ENCODE measurements at regions not wholly inside any gene's neighbourhood (a gene's known extent, or its start where the extent isn't known, plus 50 kb on each side); places are given as distances from the start of the nearest gene placed in this dataset.

- H3K79me2 ChIP-seq (ENCODE audit: control insufficient read depth, insufficient read depth, low read length), result no peaks in the 10 kb centered on the region
- ChIA-PET CTCF (interaction anchor here (1.0 kb wide), 1 partner anchor 9 kb away, joined by 3 read pairs; no protein-coding TSS in a partner anchor), POLR2A (no interaction called here)
- peaks cover 3% of the 10 kb centered on the region for H3K4me1 Mint-ChIP-seq
- no peak overlapping the region for H2AFZ ChIP-seq (ENCODE audit: insufficient read depth, low read depth, low read length, poor library complexity, severe bottlenecking)
- no peak for DNase-seq
- intact Hi-C loops (cut with micrococcal nuclease), result no loop called here
- H3K4me3 ChIP-seq (ENCODE audit: control extremely low read depth in 1 of 5, extremely low read depth in 1 of 5, insufficient read depth in 1 of 5, low read depth in 2 of 5, low read length in 4 of 5), result no peak overlapping the region
- no peak overlapping the region for H3K4me3 Mint-ChIP-seq
- ATAC-seq (ENCODE audit: low read depth), result no peak
- no peaks in the 10 kb centered on the region for H4K20me1 ChIP-seq (ENCODE audit: control insufficient read depth, insufficient read depth, low read length, poor library complexity, severe bottlenecking)
- TF ChIP-seq CTCF (IDR thresholded peaks at IDR 0.05) (no peak), EZH2 (IDR thresholded peaks at IDR 0.05; ENCODE audit: borderline replicate concordance, insufficient read depth, low read depth, low read length, poor library complexity, severe bottlenecking) (no peak)
- no peaks in the 10 kb centered on the region for H3K27me3 Mint-ChIP-seq
- no peak overlapping the region for H3K9ac ChIP-seq (ENCODE audit: low read length)
- WGBS (ENCODE audit: insufficient coverage), result no CpG with 5 or more reads among the region's 1 CpG
- H3K27ac ChIP-seq (ENCODE audit: low read length in 2 of 2), result no peak overlapping the region
- no peaks in the 10 kb centered on the region for H3K36me3 ChIP-seq (replicated peaks in 1 of 2; ENCODE audit: control extremely low read depth in 1 of 2, control insufficient read depth in 1 of 2, extremely low read depth in 1 of 2, insufficient read depth in 2 of 2, low read length in 1 of 2)
- no peaks in the 10 kb centered on the region for H3K4me1 ChIP-seq (ENCODE audit: control insufficient read depth in 2 of 2, insufficient read depth in 2 of 2, low read length in 2 of 2)
- H3K4me2 ChIP-seq (replicated peaks; ENCODE audit: low read depth, low read length, poor library complexity, severe bottlenecking), result no peak overlapping the region
- H3K9me3 ChIP-seq (ENCODE audit: control extremely low read depth in 1 of 3, control insufficient read depth in 2 of 3, insufficient read depth in 1 of 3, low read length in 2 of 3), result no peaks in the 10 kb centered on the region
- H3K27ac Mint-ChIP-seq, result no peak overlapping the region
- H3K27me3 ChIP-seq (replicated peaks in 1 of 4; ENCODE audit: control extremely low read depth in 1 of 4, control insufficient read depth in 3 of 4, insufficient read depth in 4 of 4, low read length in 3 of 4), result no peaks in the 10 kb centered on the region
- H3K9me3 Mint-ChIP-seq (ENCODE audit: insufficient read depth), result no peaks in the 10 kb centered on the region
These were observed 348.9 kb upstream of the SLC39A10 start for GRCh38 chr2:195308163-195308562.

- H3K79me2 ChIP-seq (ENCODE audit: control insufficient read depth, insufficient read depth, low read length), result no peaks in the 10 kb centered on the region
- no peaks in the 10 kb centered on the region for H3K27me3 Mint-ChIP-seq
- ChIA-PET POLR2A (no interaction called here), CTCF (interaction anchor here (1.0 kb wide), 1 partner anchor 10 kb away, joined by 3 read pairs; no protein-coding TSS in a partner anchor)
- H3K9me3 Mint-ChIP-seq (ENCODE audit: insufficient read depth), result no peaks in the 10 kb centered on the region
- H3K27ac Mint-ChIP-seq, result no peak overlapping the region
- H3K9ac ChIP-seq (ENCODE audit: low read length), result no peak overlapping the region
- no CpG with 5 or more reads among the region's 7 CpGs for WGBS (ENCODE audit: insufficient coverage)
- no peaks in the 10 kb centered on the region for H3K36me3 ChIP-seq (replicated peaks in 1 of 2; ENCODE audit: control extremely low read depth in 1 of 2, control insufficient read depth in 1 of 2, extremely low read depth in 1 of 2, insufficient read depth in 2 of 2, low read length in 1 of 2)
- no peak overlapping the region for H3K4me2 ChIP-seq (replicated peaks; ENCODE audit: low read depth, low read length, poor library complexity, severe bottlenecking)
- peaks cover 3% of the 10 kb centered on the region for H3K4me1 Mint-ChIP-seq
- no peaks in the 10 kb centered on the region for H3K4me1 ChIP-seq (ENCODE audit: control insufficient read depth in 2 of 2, insufficient read depth in 2 of 2, low read length in 2 of 2)
- H2AFZ ChIP-seq (ENCODE audit: insufficient read depth, low read depth, low read length, poor library complexity, severe bottlenecking), result no peak overlapping the region
- ATAC-seq (ENCODE audit: low read depth) (no peak), DNase-seq (no peak)
- H3K27ac ChIP-seq (ENCODE audit: low read length in 2 of 2), result no peak overlapping the region
- intact Hi-C loops (cut with micrococcal nuclease), result no loop called here
- TF ChIP-seq EZH2 (IDR thresholded peaks at IDR 0.05; ENCODE audit: borderline replicate concordance, insufficient read depth, low read depth, low read length, poor library complexity, severe bottlenecking), result no peak
- TF ChIP-seq CTCF (IDR thresholded peaks at IDR 0.05), result no peak
- H4K20me1 ChIP-seq (ENCODE audit: control insufficient read depth, insufficient read depth, low read length, poor library complexity, severe bottlenecking), result no peaks in the 10 kb centered on the region
- no peak overlapping the region for H3K4me3 Mint-ChIP-seq
- no peaks in the 10 kb centered on the region for H3K27me3 ChIP-seq (replicated peaks in 1 of 4; ENCODE audit: control extremely low read depth in 1 of 4, control insufficient read depth in 3 of 4, insufficient read depth in 4 of 4, low read length in 3 of 4)
- no peaks in the 10 kb centered on the region for H3K9me3 ChIP-seq (ENCODE audit: control extremely low read depth in 1 of 3, control insufficient read depth in 2 of 3, insufficient read depth in 1 of 3, low read length in 2 of 3)
- H3K4me3 ChIP-seq (ENCODE audit: control extremely low read depth in 1 of 5, extremely low read depth in 1 of 5, insufficient read depth in 1 of 5, low read depth in 2 of 5, low read length in 4 of 5), result no peak overlapping the region
These were observed 349.3 kb upstream of the SLC39A10 start for GRCh38 chr2:195307751-195308150.

Measured in B cell (primary cell).